Choroid plexus epithelial cell (primary cell): ENCODE measurements at regions not wholly inside any gene's neighbourhood (a gene's known extent, or its start where the extent isn't known, plus 50 kb on each side); places are given as distances from the start of the nearest gene placed in this dataset.

Source experiments
- DNase-seq: peaks from one replicate; pipeline ENCODE4 v3.0.0-alpha.2; 2010; ENCODE audit warnings: low read depth
- H3K4me3 ChIP-seq: 2 replicates; pipeline ENCODE4 v1.5.1; 2011; ENCODE audit warnings: low read depth, mild to moderate bottlenecking, control low read depth, low read length, moderate library complexity
- CTCF ChIP-seq: conservative IDR thresholded peaks from 2 replicates; pipeline ENCODE4 v1.5.1; 2011; ENCODE audit warnings: low read depth, mild to moderate bottlenecking, control low read depth, inconsistent platforms, low read length, moderate library complexity

GRCh38 chr9:118651511-118651910, 717.7 kb downstream of the BRINP1 start:
- TF ChIP-seq CTCF: no peak
- no peak overlapping the region for H3K4me3 ChIP-seq
- no peak for DNase-seq

GRCh38 chr9:118652258-118652657, 717.0 kb downstream of the BRINP1 start:
- no peak for DNase-seq
- no peak for TF ChIP-seq CTCF
- H3K4me3 ChIP-seq: no peak overlapping the region

- no peak overlapping the region for H3K4me3 ChIP-seq
- no peak for TF ChIP-seq CTCF
- no peak for DNase-seq
Observed at GRCh38 chr9:118652912-118653311, 716.3 kb downstream of the BRINP1 start.

GRCh38 chr9:118659011-118659410, 710.2 kb downstream of the BRINP1 start:
- no peak for DNase-seq
- no peak overlapping the region for H3K4me3 ChIP-seq
- no peak for TF ChIP-seq CTCF

- no peak overlapping the region for H3K4me3 ChIP-seq
- no peak for DNase-seq
- TF ChIP-seq CTCF: no peak
Observed at GRCh38 chr9:118665226-118665919, 703.9 kb downstream of the BRINP1 start.

- no peak overlapping the region for H3K4me3 ChIP-seq
- DNase-seq: no peak
- TF ChIP-seq CTCF: no peak
Observed at GRCh38 chr9:118670011-118670953, 699.0 kb downstream of the BRINP1 start.
